GM21381 (cell line): ENCODE measurements at regions not wholly inside any gene's neighbourhood (a gene's known extent, or its start where the extent isn't known, plus 50 kb on each side); places are given as distances from the start of the nearest gene placed in this dataset.

Experiments used
- ATAC-seq: cut with Tn5 transposase; IDR thresholded peaks from one replicate; pipeline ENCODE4 v1.9.1; 2021; ENCODE audit warnings: mild to moderate bottlenecking, moderate library complexity; ENCODE audit not compliant: unreplicated experiment

DNA sequence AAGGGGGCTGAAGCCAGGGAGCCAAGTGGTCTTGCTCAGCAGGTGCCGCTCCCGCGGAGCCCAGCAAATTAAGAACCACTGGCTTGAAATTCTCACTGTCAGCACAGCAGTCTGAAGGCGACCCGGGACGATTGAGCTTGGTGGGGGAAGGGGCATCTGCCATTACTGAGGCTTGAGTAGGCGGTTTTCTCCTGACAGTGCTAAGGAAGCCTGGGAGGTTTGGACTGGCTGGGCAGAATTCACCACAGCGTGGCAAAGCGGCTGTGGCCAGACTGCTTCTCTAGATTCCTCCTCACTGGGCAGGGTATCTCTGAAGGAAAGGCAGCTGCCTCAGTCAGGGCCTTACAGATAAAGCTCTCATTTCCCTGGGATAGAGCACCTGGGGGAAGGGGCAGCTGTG lies 57.0 kb upstream of the GPR149 start:
- ATAC-seq = no peak

GRCh38 chr3:154482507-154482906 lies 52.5 kb upstream of the GPR149 start:
- no peak for ATAC-seq

DNA sequence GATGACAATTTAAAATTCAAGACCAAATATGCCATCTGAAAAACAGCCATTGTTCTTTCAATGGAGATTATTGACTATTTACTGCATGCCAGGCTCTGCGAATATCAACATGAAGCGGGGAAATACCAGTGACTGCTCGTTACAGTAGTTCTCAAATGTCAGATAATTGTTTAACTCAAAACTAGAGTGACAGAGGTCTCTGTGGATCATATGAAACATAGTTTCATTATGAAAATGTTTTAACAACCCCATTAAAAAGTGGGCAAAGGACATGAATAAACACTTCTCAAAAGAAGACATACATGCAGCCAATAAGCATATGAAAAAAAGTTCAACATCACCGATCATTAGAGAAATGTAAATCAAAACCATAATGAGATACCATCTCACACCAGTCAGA lies 50.0 kb upstream of the GPR149 start:
- ATAC-seq = no peak
